Smooth muscle cell (in vitro differentiated cells): ENCODE measurements at regions not wholly inside any gene's neighbourhood (a gene's known extent, or its start where the extent isn't known, plus 50 kb on each side); places are given as distances from the start of the nearest gene placed in this dataset.

Experiments used
- DNase-seq: peaks from one replicate; lab custom pipeline; 2025; ENCODE audit not compliant: unreplicated experiment; lab: John Stamatoyannopoulos, UW
- H2AFZ ChIP-seq: fragments of 200-600 bp; sonication (generic); 2 replicates; pipeline ENCODE4 v1.6.0; 2016; ENCODE audit warnings: antibody characterized with exemption, low read depth, mild to moderate bottlenecking
- H3F3A ChIP-seq: fragments of 200-600 bp; sonication (generic); 2 replicates; pipeline ENCODE4 v1.6.0; 2017; ENCODE audit warnings: antibody characterized with exemption, low read depth
- H3K27ac ChIP-seq: fragments of 200-600 bp; sonication (generic); 2 replicates; pipeline ENCODE4 v1.5.1; 2016; ENCODE audit warnings: low read depth, mild to moderate bottlenecking
- H3K27me3 ChIP-seq: fragments of 200-600 bp; sonication (generic); 2 replicates; pipeline ENCODE4 v1.6.1; 2016; ENCODE audit warnings: low read depth, mild to moderate bottlenecking
- H3K36me3 ChIP-seq: fragments of 200-600 bp; sonication (generic); 2 replicates; pipeline ENCODE4 v1.5.1; 2016; ENCODE audit warnings: low read depth
- H3K4me1 ChIP-seq: fragments of 200-600 bp; sonication (generic); 2 replicates; pipeline ENCODE4 v1.5.1; 2016; ENCODE audit warnings: low read depth
- H3K4me2 ChIP-seq: fragments of 200-600 bp; sonication (generic); 2 replicates; pipeline ENCODE4 v1.6.0; 2016; ENCODE audit warnings: mild to moderate bottlenecking
- H3K4me3 ChIP-seq: fragments of 200-600 bp; sonication (generic); 2 replicates; pipeline ENCODE4 v1.5.1; 2016; ENCODE audit warnings: mild to moderate bottlenecking
- H3K79me2 ChIP-seq: fragments of 200-600 bp; sonication (generic); 2 replicates; pipeline ENCODE4 v1.6.0; 2016; ENCODE audit warnings: low read depth, mild to moderate bottlenecking
- H3K9ac ChIP-seq: fragments of 200-600 bp; sonication (generic); 2 replicates; pipeline ENCODE4 v1.6.0; 2016; ENCODE audit warnings: low read depth
- H3K9me3 ChIP-seq: fragments of 200-600 bp; sonication (generic); replicated peaks from 2 replicates; pipeline ENCODE4 v1.5.1; 2016; ENCODE audit warnings: low read depth
- H4K20me1 ChIP-seq: fragments of 200-600 bp; sonication (generic); 2 replicates; pipeline ENCODE4 v1.6.0; 2016; ENCODE audit warnings: low read depth
- CTCF ChIP-seq: fragments of 200-600 bp; sonication (generic); IDR thresholded peaks from 2 replicates; pipeline ENCODE4 v1.5.1; 2017; ENCODE audit warnings: borderline replicate concordance, mild to moderate bottlenecking, antibody characterized with exemption; ENCODE audit not compliant: insufficient read depth, poor library complexity, severe bottlenecking
- WGBS: methylation state at CpG from one replicate; pipeline ENCODE4 v1.1.7; 2016; ENCODE audit warnings: low lambda C conversion rate; 5-methylcytosine and 5-hydroxymethylcytosine counted together

DNA sequence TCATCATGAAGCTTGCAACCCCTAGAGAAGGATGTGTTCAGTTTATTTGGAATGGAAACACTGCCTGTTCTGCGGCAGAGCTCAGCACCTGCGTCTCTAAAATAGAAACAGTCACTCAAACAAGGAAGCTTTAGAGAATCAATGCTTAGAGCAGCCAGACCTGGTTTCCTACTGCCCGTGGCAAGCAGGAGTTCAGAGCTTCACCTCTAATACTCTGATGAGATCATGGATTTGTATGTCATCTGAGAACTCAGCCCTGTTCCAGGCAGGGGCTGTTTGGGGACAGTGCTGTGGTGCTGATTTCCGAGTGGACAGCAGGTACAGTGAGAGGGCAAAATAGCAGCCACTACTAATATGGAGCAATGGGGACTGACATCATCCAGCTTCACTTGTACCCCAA is 236.0 kb upstream of the IRX1 start:
- no peaks in the 10 kb centered on the region for H3K9me3 ChIP-seq
- H3K9ac ChIP-seq = no peak overlapping the region
- no peak overlapping the region for H3K4me3 ChIP-seq
- H3K4me2 ChIP-seq = no peak overlapping the region
- H4K20me1 ChIP-seq = no peaks in the 10 kb centered on the region
- DNase-seq = no peak
- no peaks in the 10 kb centered on the region for H3K4me1 ChIP-seq
- no peak overlapping the region for H2AFZ ChIP-seq
- no peaks in the 10 kb centered on the region for H3K79me2 ChIP-seq
- H3K27me3 ChIP-seq = no peaks in the 10 kb centered on the region
- no peak for TF ChIP-seq CTCF
- WGBS = 88% methylated on average over 4 of the region's 4 CpGs
- no peaks in the 10 kb centered on the region for H3K36me3 ChIP-seq
- no peak overlapping the region for H3K27ac ChIP-seq
- H3F3A ChIP-seq = no peaks in the 10 kb centered on the region

DNA sequence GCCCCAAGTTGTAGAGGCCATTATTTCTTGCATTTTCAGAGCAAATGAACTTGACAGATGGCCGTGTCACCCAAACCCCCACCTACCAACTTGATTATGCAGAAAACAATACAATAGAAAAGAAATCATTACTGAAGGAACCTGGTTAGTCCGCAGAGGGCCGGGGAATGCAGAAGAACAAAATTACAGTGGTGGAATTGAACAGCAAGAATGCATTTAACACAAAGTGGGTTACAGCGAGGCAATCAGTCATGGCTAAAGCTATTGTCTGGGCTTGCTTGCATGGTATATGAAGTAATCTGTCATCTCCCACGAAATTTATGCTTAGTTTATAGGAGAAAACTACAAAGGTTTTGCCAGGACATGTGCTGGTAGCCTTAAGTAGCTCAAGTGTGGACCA is 238.3 kb upstream of the IRX1 start:
- H3K4me2 ChIP-seq = no peak overlapping the region
- WGBS = 76% methylated on average over 5 of the region's 5 CpGs
- no peaks in the 10 kb centered on the region for H3K4me1 ChIP-seq
- no peak overlapping the region for H2AFZ ChIP-seq
- H3K79me2 ChIP-seq = no peaks in the 10 kb centered on the region
- H3K9me3 ChIP-seq = no peaks in the 10 kb centered on the region
- H3K4me3 ChIP-seq = no peak overlapping the region
- no peaks in the 10 kb centered on the region for H3K27me3 ChIP-seq
- no peak overlapping the region for H3K9ac ChIP-seq
- H3K27ac ChIP-seq = no peak overlapping the region
- no peak for TF ChIP-seq CTCF
- H4K20me1 ChIP-seq = no peaks in the 10 kb centered on the region
- H3K36me3 ChIP-seq = no peaks in the 10 kb centered on the region
- no peak for DNase-seq
- no peaks in the 10 kb centered on the region for H3F3A ChIP-seq

DNA sequence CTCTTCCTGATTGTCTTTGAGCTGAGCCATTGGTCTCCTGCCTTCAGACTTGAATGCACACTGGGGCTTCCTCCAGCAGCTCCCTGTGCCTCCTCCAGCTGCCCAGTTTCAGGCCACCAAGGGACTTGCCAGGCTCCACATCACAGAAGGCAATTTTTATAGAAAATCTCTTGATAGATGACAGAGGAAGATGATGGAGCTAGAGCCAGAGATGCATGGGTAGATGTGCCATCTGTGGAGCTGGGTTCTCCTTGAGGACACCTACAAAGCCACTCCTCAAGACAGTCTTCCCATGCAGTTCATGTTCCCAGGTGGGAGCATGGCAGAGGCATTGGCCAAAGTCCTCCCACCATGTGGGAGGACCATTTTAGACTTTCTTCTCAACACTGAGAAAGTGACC is 239.6 kb upstream of the IRX1 start:
- H3K36me3 ChIP-seq = no peaks in the 10 kb centered on the region
- no peak for TF ChIP-seq CTCF
- no peak overlapping the region for H3K4me2 ChIP-seq
- H3K4me1 ChIP-seq = no peaks in the 10 kb centered on the region
- H3K79me2 ChIP-seq = no peaks in the 10 kb centered on the region
- H4K20me1 ChIP-seq = no peaks in the 10 kb centered on the region
- no peak overlapping the region for H3K27ac ChIP-seq
- H3K9ac ChIP-seq = no peak overlapping the region
- H2AFZ ChIP-seq = no peak overlapping the region
- no peak overlapping the region for H3K4me3 ChIP-seq
- no peaks in the 10 kb centered on the region for H3K9me3 ChIP-seq
- no peaks in the 10 kb centered on the region for H3F3A ChIP-seq
- no peaks in the 10 kb centered on the region for H3K27me3 ChIP-seq
- DNase-seq = no peak

- H3K36me3 ChIP-seq = no peaks in the 10 kb centered on the region
- H3K79me2 ChIP-seq = no peaks in the 10 kb centered on the region
- DNase-seq = no peak
- H3K27me3 ChIP-seq = no peaks in the 10 kb centered on the region
- no peak overlapping the region for H3K4me2 ChIP-seq
- H4K20me1 ChIP-seq = no peaks in the 10 kb centered on the region
- no peak for TF ChIP-seq CTCF
- H3K27ac ChIP-seq = no peak overlapping the region
- no peak overlapping the region for H3K4me3 ChIP-seq
- no peaks in the 10 kb centered on the region for H3K9me3 ChIP-seq
- H3K4me1 ChIP-seq = no peaks in the 10 kb centered on the region
- no peak overlapping the region for H3K9ac ChIP-seq
- H2AFZ ChIP-seq = no peak overlapping the region
- H3F3A ChIP-seq = no peaks in the 10 kb centered on the region
Measured at GRCh38 chr5:3355126-3355525, 240.5 kb upstream of the IRX1 start.
